PC-9 (cell line): ENCODE measurements at regions not wholly inside any gene's neighbourhood (a gene's known extent, or its start where the extent isn't known, plus 50 kb on each side); places are given as distances from the start of the nearest gene placed in this dataset.
A peak's percentile ranks its signal among the peaks of the same experiment; 100 is the strongest.

Experiments used
- BruUV-seq: library from RNA; stranded (reverse); fragments of 400-500 nt; replicated peaks from 2 replicates; lab custom pipeline; 2021; lab: Mats Ljungman, UMichigan
- CTCF ChIA-PET: fragments of 300-600 bp; sonication (Branson Sonifier 250); formaldehyde crosslinking; loops from one replicate; lab custom pipeline; 2022; ENCODE audit warnings: antibody characterized with exemption; lab: Charles Lee
- POLR2A ChIA-PET: fragments of 300-600 bp; sonication (Branson Sonifier 250); formaldehyde crosslinking; loops from one replicate; lab custom pipeline; 2022; ENCODE audit warnings: antibody characterized with exemption; ENCODE audit not compliant: unreplicated experiment; lab: Charles Lee
- DNase-seq, 2 experiments: peaks; one replicate each; pipeline versions ENCODE4 v3.0.0 to v3.0.0-alpha.2; 2015 to 2022; ENCODE audit warnings: mixed read lengths in 1 of 2
- H2AFZ ChIP-seq: fragments of 200-600 bp; sonication (generic); 2 replicates; pipeline ENCODE4 v1.8.1; 2017; ENCODE audit warnings: antibody characterized with exemption
- H3F3A ChIP-seq: fragments of 200-600 bp; sonication (generic); 2 replicates; pipeline ENCODE4 v1.8.1; 2017; ENCODE audit warnings: antibody characterized with exemption, mild to moderate bottlenecking, low read depth; ENCODE audit not compliant: insufficient read depth
- H3K27ac ChIP-seq: fragments of 200-600 bp; sonication (generic); 2 replicates; pipeline ENCODE4 v1.6.1; 2016; ENCODE audit warnings: mixed run types
- H3K27me3 ChIP-seq: fragments of 200-600 bp; sonication (generic); 2 replicates; pipeline ENCODE4 v1.6.1; 2016; ENCODE audit warnings: low read depth, mixed run types; ENCODE audit not compliant: insufficient read depth
- H3K36me3 ChIP-seq: fragments of 200-600 bp; sonication (generic); 2 replicates; pipeline ENCODE4 v1.6.1; 2016; ENCODE audit warnings: low read depth, mixed run types
- H3K4me1 ChIP-seq: fragments of 200-600 bp; sonication (generic); replicated peaks from 2 replicates; pipeline ENCODE4 v1.6.1; 2016; ENCODE audit warnings: mixed run types; ENCODE audit not compliant: insufficient read depth
- H3K4me2 ChIP-seq: fragments of 200-600 bp; sonication (generic); 2 replicates; pipeline ENCODE4 v1.6.1; 2017; ENCODE audit warnings: mixed run types
- H3K4me3 ChIP-seq: fragments of 200-600 bp; sonication (generic); 2 replicates; pipeline ENCODE4 v1.6.1; 2016; ENCODE audit warnings: mixed run types
- H3K79me2 ChIP-seq: fragments of 200-600 bp; sonication (generic); 2 replicates; pipeline ENCODE4 v1.6.1; 2017; ENCODE audit warnings: low read depth, mixed run types
- H3K9me2 ChIP-seq: fragments of 200-600 bp; sonication (generic); 2 replicates; pipeline ENCODE4 v1.8.1; 2017; ENCODE audit warnings: mild to moderate bottlenecking; ENCODE audit not compliant: insufficient read depth
- H3K9me3 ChIP-seq: fragments of 200-600 bp; sonication (generic); 2 replicates; pipeline ENCODE4 v1.8.1; 2016; ENCODE audit warnings: low read depth; ENCODE audit not compliant: insufficient read depth
- H4K20me1 ChIP-seq: fragments of 200-600 bp; sonication (generic); 2 replicates; pipeline ENCODE4 v1.8.1; 2017; ENCODE audit not compliant: insufficient read depth
- EZH2 ChIP-seq: fragments of 200-600 bp; sonication (generic); IDR thresholded peaks from 2 replicates; pipeline ENCODE4 v1.8.0; 2017; ENCODE audit warnings: antibody characterized with exemption, low read depth
- intact Hi-C: fragments of 100-400 bp; cut with micrococcal nuclease; formaldehyde crosslinking; loops from one replicate; pipeline ENCODE4 v1.10.0; 2022; ENCODE audit not compliant: unreplicated experiment
- TF ChIP-seq, protein P1 (sequence below): fragments of 200-600 bp; sonication (generic); conservative IDR thresholded peaks from 2 replicates; pipeline ENCODE4 v1.6.1; 2017; ENCODE audit warnings: mixed run types, antibody characterized with exemption, mild to moderate bottlenecking, moderate library complexity

DNA sequence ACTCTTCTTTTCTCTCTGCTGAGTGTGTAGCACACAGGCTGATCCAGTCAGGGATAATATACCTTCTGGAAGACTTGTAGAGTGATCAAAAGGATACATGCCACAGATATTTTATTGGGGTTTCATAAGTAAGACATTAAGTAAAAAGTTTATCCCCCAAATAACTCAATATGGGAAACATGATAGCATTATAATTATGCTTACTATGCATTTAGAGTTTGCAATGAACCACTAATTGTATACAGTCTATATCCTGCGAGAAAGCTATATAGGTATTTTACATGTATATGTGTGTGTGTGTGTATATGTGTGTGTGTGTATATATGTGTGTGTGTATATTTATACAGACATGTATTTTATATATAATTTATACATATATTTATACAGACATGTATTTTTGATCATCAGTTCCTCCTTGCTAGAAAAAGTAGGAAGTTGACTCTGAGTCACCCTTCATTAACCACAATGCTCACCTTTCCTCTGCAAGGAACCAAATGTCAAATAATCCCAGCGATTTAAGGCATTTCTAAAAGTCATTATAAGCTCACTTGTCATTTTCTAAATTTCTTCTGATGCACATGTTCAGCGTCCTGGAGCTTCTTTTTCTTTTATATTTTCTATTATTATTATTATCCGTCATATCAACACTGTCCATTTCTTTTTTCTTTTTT lies 312.5 kb upstream of the OBI1 start:
- POLR2A ChIA-PET, result no interaction called here
- H3F3A ChIP-seq, result no peaks in the 10 kb centered on the region
- no peak overlapping the region for H3K4me2 ChIP-seq
- H4K20me1 ChIP-seq, result no peaks in the 10 kb centered on the region
- TF ChIP-seq EZH2, result no peak
- TF ChIP-seq, protein P1, sequence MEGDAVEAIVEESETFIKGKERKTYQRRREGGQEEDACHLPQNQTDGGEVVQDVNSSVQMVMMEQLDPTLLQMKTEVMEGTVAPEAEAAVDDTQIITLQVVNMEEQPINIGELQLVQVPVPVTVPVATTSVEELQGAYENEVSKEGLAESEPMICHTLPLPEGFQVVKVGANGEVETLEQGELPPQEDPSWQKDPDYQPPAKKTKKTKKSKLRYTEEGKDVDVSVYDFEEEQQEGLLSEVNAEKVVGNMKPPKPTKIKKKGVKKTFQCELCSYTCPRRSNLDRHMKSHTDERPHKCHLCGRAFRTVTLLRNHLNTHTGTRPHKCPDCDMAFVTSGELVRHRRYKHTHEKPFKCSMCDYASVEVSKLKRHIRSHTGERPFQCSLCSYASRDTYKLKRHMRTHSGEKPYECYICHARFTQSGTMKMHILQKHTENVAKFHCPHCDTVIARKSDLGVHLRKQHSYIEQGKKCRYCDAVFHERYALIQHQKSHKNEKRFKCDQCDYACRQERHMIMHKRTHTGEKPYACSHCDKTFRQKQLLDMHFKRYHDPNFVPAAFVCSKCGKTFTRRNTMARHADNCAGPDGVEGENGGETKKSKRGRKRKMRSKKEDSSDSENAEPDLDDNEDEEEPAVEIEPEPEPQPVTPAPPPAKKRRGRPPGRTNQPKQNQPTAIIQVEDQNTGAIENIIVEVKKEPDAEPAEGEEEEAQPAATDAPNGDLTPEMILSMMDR, result no peak
- intact Hi-C loops, result no loop called here
- H3K36me3 ChIP-seq, result no peaks in the 10 kb centered on the region
- H3K9me2 ChIP-seq, result no peaks in the 10 kb centered on the region
- no peak overlapping the region for H3K27ac ChIP-seq
- H3K79me2 ChIP-seq, result no peaks in the 10 kb centered on the region
- peaks cover 13% of the 10 kb centered on the region for H3K4me1 ChIP-seq
- H3K27me3 ChIP-seq, result no peaks in the 10 kb centered on the region
- no TSS peak for BruUV-seq
- H3K9me3 ChIP-seq, result no peaks in the 10 kb centered on the region
- H3K4me3 ChIP-seq, result no peak overlapping the region
- no peak overlapping the region for H2AFZ ChIP-seq
- DNase-seq, result peak in 1 of 2 experiments; percentile 39
- CTCF ChIA-PET, result no interaction called here

DNA sequence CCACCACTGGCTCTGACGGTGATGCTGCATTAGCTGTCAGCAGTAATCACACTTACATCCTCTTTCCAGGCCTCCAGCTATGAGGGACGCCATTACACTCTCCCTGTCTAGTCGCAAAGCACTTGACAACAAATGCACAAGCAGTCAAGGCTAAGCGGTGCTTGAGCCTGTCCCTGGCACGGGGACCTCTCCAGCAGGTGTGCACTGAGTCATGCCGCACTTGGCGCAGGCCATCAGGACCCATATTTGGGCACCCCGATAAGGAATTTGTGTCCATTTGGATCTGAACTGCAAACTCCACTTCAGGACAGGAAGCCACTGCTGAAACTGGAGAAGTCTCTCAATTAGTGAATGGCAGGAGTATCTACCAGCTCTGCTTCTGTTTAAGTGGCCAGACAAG lies 301.9 kb upstream of the OBI1 start:
- no peak overlapping the region for H2AFZ ChIP-seq
- no peaks in the 10 kb centered on the region for H3F3A ChIP-seq
- no peak for TF ChIP-seq EZH2
- TF ChIP-seq, protein P1, result no peak
- H4K20me1 ChIP-seq, result no peaks in the 10 kb centered on the region; the same call in 1 of the 2 replicates
- H3K9me2 ChIP-seq, result no peaks in the 10 kb centered on the region; the same call in 1 of the 2 replicates
- ChIA-PET CTCF (no interaction called here), POLR2A (no interaction called here)
- H3K4me2 ChIP-seq, result no peak overlapping the region
- no TSS peak for BruUV-seq
- no peak for DNase-seq
- no peaks in the 10 kb centered on the region for H3K79me2 ChIP-seq
- no peak overlapping the region for H3K27ac ChIP-seq
- intact Hi-C loops, result no loop called here
- no peaks in the 10 kb centered on the region for H3K27me3 ChIP-seq
- no peaks in the 10 kb centered on the region for H3K4me1 ChIP-seq
- H3K36me3 ChIP-seq, result no peaks in the 10 kb centered on the region
- no peak overlapping the region for H3K4me3 ChIP-seq
- no peaks in the 10 kb centered on the region for H3K9me3 ChIP-seq

DNA sequence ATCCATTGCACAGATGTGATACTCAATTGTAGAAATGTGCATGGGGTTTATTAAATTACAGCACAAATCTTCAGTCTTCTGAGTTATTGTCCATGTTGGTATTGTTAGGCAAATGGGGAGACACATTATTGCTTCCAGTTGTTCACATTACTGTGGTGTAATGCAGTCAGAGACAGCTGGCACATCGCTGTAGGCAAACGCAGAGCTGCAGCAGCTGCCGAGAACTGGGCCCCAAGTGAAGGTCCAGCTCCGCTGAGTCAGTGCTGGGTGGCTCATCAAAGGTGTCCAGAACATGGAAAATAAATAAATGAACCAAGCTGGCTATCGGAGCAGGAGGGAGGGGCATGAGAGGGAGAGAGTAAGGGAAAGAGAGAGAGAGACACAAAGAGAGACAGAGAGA lies 299.1 kb upstream of the OBI1 start:
- Histone ChIP-seq H3K79me2 (no peaks in the 10 kb centered on the region), H2AFZ (no peak overlapping the region), H3K4me3 (no peak overlapping the region), H3K9me2 (no peaks in the 10 kb centered on the region), H3K9me3 (no peaks in the 10 kb centered on the region), H3K27me3 (peaks cover 7% of the 10 kb centered on the region; the same call in 1 of the 2 replicates), H3K4me2 (no peak overlapping the region), H3K36me3 (no peaks in the 10 kb centered on the region), H3K27ac (no peak overlapping the region), H3F3A (no peaks in the 10 kb centered on the region), H3K4me1 (no peaks in the 10 kb centered on the region), H4K20me1 (no peaks in the 10 kb centered on the region; the same call in 1 of the 2 replicates)
- ChIA-PET CTCF (no interaction called here), POLR2A (no interaction called here)
- intact Hi-C loops, result no loop called here
- no TSS peak for BruUV-seq
- no peak for DNase-seq
- TF ChIP-seq EZH2, result no peak
- TF ChIP-seq, protein P1, result no peak
